ENCODE measurements at regions not wholly inside any gene's neighbourhood (a gene's known extent, or its start where the extent isn't known, plus 50 kb on each side); places are given as distances from the start of the nearest gene placed in this dataset.
"Not testable (repeated sequence)": the region's sequence is repeated elsewhere in the genome, so short reads cannot be mapped to it uniquely, and the experiment has no call there.

GRCh38 chrX:40788698-40789097 is 53.4 kb upstream of the MED14 start:
- H3K27me3 ChIP-seq = peaks cover 0 to 57% of the 10 kb centered on the region in 2 donors
- H3K36me3 ChIP-seq; H3K9me3 ChIP-seq; intact Hi-C loops (cut with DNase I; ENCODE audit: low total_unique reads); H3K4me1 ChIP-seq; DNase-seq (ENCODE audit: low spot score in 2 of 2); H3K4me3 ChIP-seq; H3K27ac ChIP-seq: not testable (repeated sequence)

- no peaks in the 10 kb centered on the region for H3K36me3 ChIP-seq
- no peak overlapping the region for H3K4me3 ChIP-seq
- TF ChIP-seq CTCF (IDR thresholded peaks at IDR 0.05) = no peak
- no peak for TF ChIP-seq POLR2A (IDR thresholded peaks at IDR 0.05)
- TF ChIP-seq POLR2AphosphoS5 (IDR thresholded peaks at IDR 0.05) = no peak
- no peaks in the 10 kb centered on the region for H3K9me3 ChIP-seq
- H3K4me1 ChIP-seq = no peaks in the 10 kb centered on the region
- H3K27ac ChIP-seq = no peak overlapping the region
- H3K27me3 ChIP-seq = peaks cover 0 to 38% of the 10 kb centered on the region in 2 donors
- intact Hi-C loops (cut with DNase I; ENCODE audit: low total_unique reads) = no loop called here
- DNase-seq (ENCODE audit: low spot score in 2 of 2) = no peak
These were observed 57.1 kb upstream of the MED14 start for GRCh38 chrX:40792433-40792832.

- H3K27ac ChIP-seq; H3K9me3 ChIP-seq; H3K4me3 ChIP-seq; DNase-seq (ENCODE audit: low spot score in 2 of 2); intact Hi-C loops (cut with DNase I; ENCODE audit: low total_unique reads); H3K36me3 ChIP-seq; H3K4me1 ChIP-seq: not testable (repeated sequence)
- H3K27me3 ChIP-seq = peaks cover 0 to 29% of the 10 kb centered on the region in 2 donors
These were observed 59.4 kb upstream of the MED14 start for GRCh38 chrX:40794829-40795130.

- not testable (repeated sequence) for DNase-seq (ENCODE audit: low spot score in 2 of 2); H3K4me1 ChIP-seq
- intact Hi-C loops (cut with DNase I; ENCODE audit: low total_unique reads) = loop anchor here (5.0 kb wide), 1 partner anchor 323 kb away; no protein-coding TSS in a partner anchor
These were observed 64.4 kb upstream of the MED14 start for GRCh38 chrX:40799745-40800144.

GRCh38 chrX:40805404-40805803 is 70.1 kb upstream of the MED14 start:
- Histone ChIP-seq H3K4me3 (no peak overlapping the region), H3K36me3 (no peaks in the 10 kb centered on the region), H3K4me1 (no peaks in the 10 kb centered on the region), H3K27ac (no peak overlapping the region), H3K9me3 (no peaks in the 10 kb centered on the region), H3K27me3 (peaks cover 0 to 37% of the 10 kb centered on the region in 2 donors)
- intact Hi-C loops (cut with DNase I; ENCODE audit: low total_unique reads) = loop anchor here (5.0 kb wide), 1 partner anchor 1463 kb away; no protein-coding TSS in a partner anchor
- TF ChIP-seq POLR2AphosphoS5 (IDR thresholded peaks at IDR 0.05) = no peak
- no peak for TF ChIP-seq CTCF (IDR thresholded peaks at IDR 0.05)
- TF ChIP-seq POLR2A (IDR thresholded peaks at IDR 0.05) = no peak
- DNase-seq (ENCODE audit: low spot score in 2 of 2) = no peak

More at GRCh38 chrX:40799745-40800144, 64.4 kb upstream of the MED14 start:
- not testable (repeated sequence) for H3K27ac ChIP-seq, H3K9me3 ChIP-seq, H3K4me3 ChIP-seq, H3K36me3 ChIP-seq
- H3K27me3 ChIP-seq = peaks cover 0 to 25% of the 10 kb centered on the region in 2 donors

- H3K36me3 ChIP-seq = no peaks in the 10 kb centered on the region
- H3K27me3 ChIP-seq = peaks cover 0 to 28% of the 10 kb centered on the region in 2 donors
- H3K4me3 ChIP-seq = no peak overlapping the region
- no peak for DNase-seq (ENCODE audit: low spot score in 2 of 2)
- no peaks in the 10 kb centered on the region for H3K9me3 ChIP-seq
- H3K4me1 ChIP-seq = no peaks in the 10 kb centered on the region
- H3K27ac ChIP-seq = no peak overlapping the region
- no peak for TF ChIP-seq POLR2A (IDR thresholded peaks at IDR 0.05)
- TF ChIP-seq POLR2AphosphoS5 (IDR thresholded peaks at IDR 0.05) = no peak
- no peak for TF ChIP-seq CTCF (IDR thresholded peaks at IDR 0.05)
- intact Hi-C loops (cut with DNase I; ENCODE audit: low total_unique reads) = loop anchor here (5.0 kb wide), 1 partner anchor 1464 kb away; no protein-coding TSS in a partner anchor
These were observed 71.3 kb upstream of the MED14 start for GRCh38 chrX:40806513-40807220.

Measured in breast epithelium (tissue), 4 donors.